ENCODE measurements at regions not wholly inside any gene's neighbourhood (a gene's known extent, or its start where the extent isn't known, plus 50 kb on each side); places are given as distances from the start of the nearest gene placed in this dataset.
A peak's percentile ranks its signal among the peaks of the same experiment; 100 is the strongest.

DNA sequence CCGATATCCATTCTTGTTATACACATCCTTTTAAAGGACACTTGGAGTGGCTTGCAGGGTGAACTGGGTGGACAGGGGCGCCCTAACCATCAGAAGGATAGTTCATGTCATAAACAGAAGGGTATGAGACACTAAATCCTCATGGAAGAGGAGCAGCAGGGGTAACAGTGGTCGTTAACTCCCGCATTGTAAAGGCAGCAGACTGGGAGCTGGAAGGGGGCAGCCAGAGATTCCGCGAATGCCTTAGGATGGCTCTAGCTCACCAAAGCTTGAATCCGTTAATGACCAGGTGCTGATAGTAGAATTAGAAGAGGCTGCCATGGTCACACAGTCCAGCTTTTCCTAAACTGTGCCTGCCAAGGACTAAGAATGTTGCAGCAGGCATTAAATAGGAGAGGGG, 85.2 kb upstream of the ANKRD34C start (continued):
- TF ChIP-seq ZNF114 (CRISPR knock-in tag; IDR thresholded peaks at IDR 0.05) (no peak), CREB1 (CRISPR knock-in tag; IDR thresholded peaks at IDR 0.05; ENCODE audit: low read depth) (no peak), POLR2AphosphoS5 (IDR thresholded peaks at IDR 0.05; ENCODE audit: low read depth) (no peak), EZH2 (IDR thresholded peaks at IDR 0.05; ENCODE audit: low read depth, unreplicated experiment) (no peak)

DNA sequence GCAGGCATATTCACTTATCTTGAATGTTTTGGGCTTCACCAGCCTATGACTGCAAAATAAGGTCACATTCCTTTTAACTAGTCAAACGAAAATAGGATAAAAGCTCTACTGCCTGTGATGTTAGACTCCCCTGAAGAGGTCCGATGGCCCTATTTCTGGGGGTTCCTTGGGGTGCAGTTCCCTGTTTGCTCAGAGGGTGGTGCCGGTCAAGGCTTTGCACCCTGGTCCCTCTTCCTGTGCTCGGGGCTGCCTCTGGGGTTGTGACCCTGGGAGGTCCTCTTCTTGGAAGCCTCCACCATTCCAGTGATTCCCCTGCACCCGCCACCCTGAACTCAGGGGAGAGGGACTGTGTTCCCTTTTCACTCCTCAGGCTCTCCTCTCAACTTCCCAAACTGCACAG, 86.7 kb upstream of the ANKRD34C start:
- peaks cover 15% of the 10 kb centered on the region for H3K4me1 ChIP-seq (ENCODE audit: insufficient read depth)
- H3K9me2 ChIP-seq (ENCODE audit: insufficient read depth): 0 out of 2 replicates have a peak, but pooled peaks cover 6% of the 10 kb centered on the region
- H3K27me3 ChIP-seq (ENCODE audit: insufficient read depth): no peaks in the 10 kb centered on the region
- H2AFZ ChIP-seq: peak overlapping the region; percentile 63; the same call in 1 of the 2 replicates
- H3K4me3 Mint-ChIP-seq: no peak overlapping the region
- H3K4me3 ChIP-seq: no peak overlapping the region
- peaks cover 6% of the 10 kb centered on the region for H3K27me3 Mint-ChIP-seq (ENCODE audit: insufficient read depth, low read depth, poor library complexity)
- TF ChIP-seq EZH2 (IDR thresholded peaks at IDR 0.05; ENCODE audit: low read depth, unreplicated experiment): no peak
- TF ChIP-seq, protein P1, sequence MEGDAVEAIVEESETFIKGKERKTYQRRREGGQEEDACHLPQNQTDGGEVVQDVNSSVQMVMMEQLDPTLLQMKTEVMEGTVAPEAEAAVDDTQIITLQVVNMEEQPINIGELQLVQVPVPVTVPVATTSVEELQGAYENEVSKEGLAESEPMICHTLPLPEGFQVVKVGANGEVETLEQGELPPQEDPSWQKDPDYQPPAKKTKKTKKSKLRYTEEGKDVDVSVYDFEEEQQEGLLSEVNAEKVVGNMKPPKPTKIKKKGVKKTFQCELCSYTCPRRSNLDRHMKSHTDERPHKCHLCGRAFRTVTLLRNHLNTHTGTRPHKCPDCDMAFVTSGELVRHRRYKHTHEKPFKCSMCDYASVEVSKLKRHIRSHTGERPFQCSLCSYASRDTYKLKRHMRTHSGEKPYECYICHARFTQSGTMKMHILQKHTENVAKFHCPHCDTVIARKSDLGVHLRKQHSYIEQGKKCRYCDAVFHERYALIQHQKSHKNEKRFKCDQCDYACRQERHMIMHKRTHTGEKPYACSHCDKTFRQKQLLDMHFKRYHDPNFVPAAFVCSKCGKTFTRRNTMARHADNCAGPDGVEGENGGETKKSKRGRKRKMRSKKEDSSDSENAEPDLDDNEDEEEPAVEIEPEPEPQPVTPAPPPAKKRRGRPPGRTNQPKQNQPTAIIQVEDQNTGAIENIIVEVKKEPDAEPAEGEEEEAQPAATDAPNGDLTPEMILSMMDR (conservative IDR thresholded peaks at IDR 0.05; ENCODE audit: low read depth in 2 of 2): peak; percentile 66 to 68
- H3K36me3 Mint-ChIP-seq (ENCODE audit: low read depth): no peaks in the 10 kb centered on the region
- H3K27ac Mint-ChIP-seq: no peak overlapping the region
- no peaks in the 10 kb centered on the region for H3K9me3 Mint-ChIP-seq
- no peak overlapping the region for H3K4me2 ChIP-seq
- ATAC-seq: peak; percentile 81
- H3K79me2 ChIP-seq (replicated peaks; ENCODE audit: insufficient read depth): no peaks in the 10 kb centered on the region
- peak; percentile 66 for DNase-seq (ENCODE audit: low spot score)
- peaks cover 25% of the 10 kb centered on the region for H3K4me1 Mint-ChIP-seq
- H3K36me3 ChIP-seq (ENCODE audit: insufficient read depth): no peaks in the 10 kb centered on the region
- H3K27ac ChIP-seq (ENCODE audit: low read depth): no peak overlapping the region
- H4K20me1 ChIP-seq (replicated peaks; ENCODE audit: insufficient read depth): no peaks in the 10 kb centered on the region
- no peaks in the 10 kb centered on the region for H3F3A ChIP-seq (replicated peaks; ENCODE audit: low read depth)

DNA sequence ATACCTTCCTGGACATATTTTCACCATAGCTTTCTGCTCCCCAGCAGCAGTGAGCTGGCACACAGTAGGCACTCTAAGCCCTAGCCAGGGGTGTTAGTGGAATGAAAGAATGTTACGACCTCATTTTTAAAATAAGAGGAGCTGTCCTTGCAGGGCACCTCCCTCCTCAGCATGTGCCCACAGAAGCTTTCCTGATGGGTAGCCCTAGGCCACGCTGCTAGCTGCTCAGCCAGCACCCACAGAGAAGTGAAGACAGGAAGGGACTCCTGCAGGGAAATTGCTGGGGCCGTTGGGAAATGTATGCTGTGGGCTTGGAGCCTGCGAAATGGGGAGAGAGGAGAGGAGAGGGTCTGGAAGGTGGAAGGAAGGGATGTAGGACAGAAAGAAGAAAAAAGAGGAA, 87.3 kb upstream of the ANKRD34C start:
- ATAC-seq (no peak; the same call in 2 of the 3 replicates), DNase-seq (ENCODE audit: low spot score) (no peak)
- Histone ChIP-seq H3K27ac (ENCODE audit: low read depth) (no peak overlapping the region), H3K9me2 (ENCODE audit: insufficient read depth) (0 out of 2 replicates have a peak, but pooled peaks cover 6% of the 10 kb centered on the region), H3F3A (replicated peaks; ENCODE audit: low read depth) (no peaks in the 10 kb centered on the region), H3K4me1 (ENCODE audit: insufficient read depth) (peaks cover 15% of the 10 kb centered on the region), H3K36me3 (ENCODE audit: insufficient read depth) (no peaks in the 10 kb centered on the region), H3K4me2 (no peak overlapping the region), H3K79me2 (replicated peaks; ENCODE audit: insufficient read depth) (no peaks in the 10 kb centered on the region), H3K27me3 (ENCODE audit: insufficient read depth) (no peaks in the 10 kb centered on the region), H2AFZ (peak overlapping the region; percentile 63; the same call in 1 of the 2 replicates), H4K20me1 (replicated peaks; ENCODE audit: insufficient read depth) (no peaks in the 10 kb centered on the region), H3K4me3 (no peak overlapping the region)
- H3K27me3 Mint-ChIP-seq (ENCODE audit: insufficient read depth, low read depth, poor library complexity): peaks cover 9% of the 10 kb centered on the region
- H3K27ac Mint-ChIP-seq: no peak overlapping the region
- H3K4me1 Mint-ChIP-seq: peaks cover 25% of the 10 kb centered on the region
- H3K4me3 Mint-ChIP-seq: no peak overlapping the region
- no peaks in the 10 kb centered on the region for H3K9me3 Mint-ChIP-seq
- H3K36me3 Mint-ChIP-seq (ENCODE audit: low read depth): no peaks in the 10 kb centered on the region
- TF ChIP-seq POLR2AphosphoS5 (IDR thresholded peaks at IDR 0.05; ENCODE audit: low read depth) (no peak), EZH2 (IDR thresholded peaks at IDR 0.05; ENCODE audit: low read depth, unreplicated experiment) (no peak), EZH2phosphoT487 (IDR thresholded peaks at IDR 0.05; ENCODE audit: unreplicated experiment) (no peak), JUNB (IDR thresholded peaks at IDR 0.05; ENCODE audit: unreplicated experiment) (no peak), NANOG (IDR thresholded peaks at IDR 0.05; ENCODE audit: borderline replicate concordance) (no peak), ZNF331 (CRISPR knock-in tag; IDR thresholded peaks at IDR 0.05; ENCODE audit: low read depth) (no peak)
- TF ChIP-seq, protein P2, sequence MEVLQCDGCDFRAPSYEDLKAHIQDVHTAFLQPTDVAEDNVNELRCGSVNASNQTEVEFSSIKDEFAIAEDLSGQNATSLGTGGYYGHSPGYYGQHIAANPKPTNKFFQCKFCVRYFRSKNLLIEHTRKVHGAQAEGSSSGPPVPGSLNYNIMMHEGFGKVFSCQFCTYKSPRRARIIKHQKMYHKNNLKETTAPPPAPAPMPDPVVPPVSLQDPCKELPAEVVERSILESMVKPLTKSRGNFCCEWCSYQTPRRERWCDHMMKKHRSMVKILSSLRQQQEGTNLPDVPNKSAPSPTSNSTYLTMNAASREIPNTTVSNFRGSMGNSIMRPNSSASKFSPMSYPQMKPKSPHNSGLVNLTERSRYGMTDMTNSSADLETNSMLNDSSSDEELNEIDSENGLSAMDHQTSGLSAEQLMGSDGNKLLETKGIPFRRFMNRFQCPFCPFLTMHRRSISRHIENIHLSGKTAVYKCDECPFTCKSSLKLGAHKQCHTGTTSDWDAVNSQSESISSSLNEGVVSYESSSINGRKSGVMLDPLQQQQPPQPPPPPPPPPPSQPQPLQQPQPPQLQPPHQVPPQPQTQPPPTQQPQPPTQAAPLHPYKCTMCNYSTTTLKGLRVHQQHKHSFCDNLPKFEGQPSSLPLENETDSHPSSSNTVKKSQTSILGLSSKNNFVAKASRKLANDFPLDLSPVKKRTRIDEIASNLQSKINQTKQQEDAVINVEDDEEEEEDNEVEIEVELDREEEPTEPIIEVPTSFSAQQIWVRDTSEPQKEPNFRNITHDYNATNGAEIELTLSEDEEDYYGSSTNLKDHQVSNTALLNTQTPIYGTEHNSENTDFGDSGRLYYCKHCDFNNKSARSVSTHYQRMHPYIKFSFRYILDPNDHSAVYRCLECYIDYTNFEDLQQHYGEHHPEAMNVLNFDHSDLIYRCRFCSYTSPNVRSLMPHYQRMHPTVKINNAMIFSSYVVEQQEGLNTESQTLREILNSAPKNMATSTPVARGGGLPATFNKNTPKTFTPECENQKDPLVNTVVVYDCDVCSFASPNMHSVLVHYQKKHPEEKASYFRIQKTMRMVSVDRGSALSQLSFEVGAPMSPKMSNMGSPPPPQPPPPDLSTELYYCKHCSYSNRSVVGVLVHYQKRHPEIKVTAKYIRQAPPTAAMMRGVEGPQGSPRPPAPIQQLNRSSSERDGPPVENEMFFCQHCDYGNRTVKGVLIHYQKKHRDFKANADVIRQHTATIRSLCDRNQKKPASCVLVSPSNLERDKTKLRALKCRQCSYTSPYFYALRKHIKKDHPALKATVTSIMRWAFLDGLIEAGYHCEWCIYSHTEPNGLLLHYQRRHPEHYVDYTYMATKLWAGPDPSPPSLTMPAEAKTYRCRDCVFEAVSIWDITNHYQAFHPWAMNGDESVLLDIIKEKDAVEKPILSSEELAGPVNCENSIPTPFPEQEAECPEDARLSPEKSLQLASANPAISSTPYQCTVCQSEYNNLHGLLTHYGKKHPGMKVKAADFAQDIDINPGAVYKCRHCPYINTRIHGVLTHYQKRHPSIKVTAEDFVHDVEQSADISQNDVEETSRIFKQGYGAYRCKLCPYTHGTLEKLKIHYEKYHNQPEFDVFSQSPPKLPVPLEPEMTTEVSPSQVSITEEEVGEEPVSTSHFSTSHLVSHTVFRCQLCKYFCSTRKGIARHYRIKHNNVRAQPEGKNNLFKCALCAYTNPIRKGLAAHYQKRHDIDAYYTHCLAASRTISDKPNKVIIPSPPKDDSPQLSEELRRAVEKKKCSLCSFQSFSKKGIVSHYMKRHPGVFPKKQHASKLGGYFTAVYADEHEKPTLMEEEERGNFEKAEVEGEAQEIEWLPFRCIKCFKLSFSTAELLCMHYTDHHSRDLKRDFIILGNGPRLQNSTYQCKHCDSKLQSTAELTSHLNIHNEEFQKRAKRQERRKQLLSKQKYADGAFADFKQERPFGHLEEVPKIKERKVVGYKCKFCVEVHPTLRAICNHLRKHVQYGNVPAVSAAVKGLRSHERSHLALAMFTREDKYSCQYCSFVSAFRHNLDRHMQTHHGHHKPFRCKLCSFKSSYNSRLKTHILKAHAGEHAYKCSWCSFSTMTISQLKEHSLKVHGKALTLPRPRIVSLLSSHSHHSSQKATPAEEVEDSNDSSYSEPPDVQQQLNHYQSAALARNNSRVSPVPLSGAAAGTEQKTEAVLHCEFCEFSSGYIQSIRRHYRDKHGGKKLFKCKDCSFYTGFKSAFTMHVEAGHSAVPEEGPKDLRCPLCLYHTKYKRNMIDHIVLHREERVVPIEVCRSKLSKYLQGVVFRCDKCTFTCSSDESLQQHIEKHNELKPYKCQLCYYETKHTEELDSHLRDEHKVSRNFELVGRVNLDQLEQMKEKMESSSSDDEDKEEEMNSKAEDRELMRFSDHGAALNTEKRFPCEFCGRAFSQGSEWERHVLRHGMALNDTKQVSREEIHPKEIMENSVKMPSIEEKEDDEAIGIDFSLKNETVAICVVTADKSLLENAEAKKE (CRISPR knock-in tag; IDR thresholded peaks at IDR 0.05): no peak
- TF ChIP-seq, protein P3, sequence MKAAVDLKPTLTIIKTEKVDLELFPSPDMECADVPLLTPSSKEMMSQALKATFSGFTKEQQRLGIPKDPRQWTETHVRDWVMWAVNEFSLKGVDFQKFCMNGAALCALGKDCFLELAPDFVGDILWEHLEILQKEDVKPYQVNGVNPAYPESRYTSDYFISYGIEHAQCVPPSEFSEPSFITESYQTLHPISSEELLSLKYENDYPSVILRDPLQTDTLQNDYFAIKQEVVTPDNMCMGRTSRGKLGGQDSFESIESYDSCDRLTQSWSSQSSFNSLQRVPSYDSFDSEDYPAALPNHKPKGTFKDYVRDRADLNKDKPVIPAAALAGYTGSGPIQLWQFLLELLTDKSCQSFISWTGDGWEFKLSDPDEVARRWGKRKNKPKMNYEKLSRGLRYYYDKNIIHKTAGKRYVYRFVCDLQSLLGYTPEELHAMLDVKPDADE (IDR thresholded peaks at IDR 0.05): no peak
